Forelimb muscle (tissue), 1 donor: ENCODE measurements at regions not wholly inside any gene's neighbourhood (a gene's known extent, or its start where the extent isn't known, plus 50 kb on each side); places are given as distances from the start of the nearest gene placed in this dataset.
A peak's percentile ranks its signal among the peaks of the same experiment; 100 is the strongest.

Source experiments
- DNase-seq: peaks from one replicate; pipeline ENCODE4 v3.0.0-alpha.2; 2013; ENCODE audit warnings: low read depth

- DNase-seq: no peak
These were observed 603.8 kb upstream of the PSMD7 start for GRCh38 chr16:73692861-73693260.

DNA sequence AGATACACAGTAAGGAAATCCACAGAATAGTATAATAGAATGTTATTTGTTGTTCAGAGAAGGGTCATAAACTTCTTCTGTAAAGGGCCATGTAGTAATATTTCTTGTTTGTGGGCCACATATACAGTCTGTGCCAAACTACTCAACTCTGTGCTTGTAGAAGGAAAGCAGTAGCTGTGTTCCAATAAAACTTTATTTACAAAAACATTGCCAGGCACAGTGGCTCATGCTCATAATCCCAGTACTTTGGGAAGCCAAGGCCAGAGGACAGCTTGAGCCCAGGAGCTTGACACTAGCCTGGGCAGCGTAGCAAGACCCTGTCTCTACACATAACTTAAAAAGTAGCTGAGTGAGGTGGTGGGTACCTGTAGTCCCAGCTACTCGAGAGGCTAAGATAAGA, 612.8 kb upstream of the PSMD7 start:
- no peak for DNase-seq

DNA sequence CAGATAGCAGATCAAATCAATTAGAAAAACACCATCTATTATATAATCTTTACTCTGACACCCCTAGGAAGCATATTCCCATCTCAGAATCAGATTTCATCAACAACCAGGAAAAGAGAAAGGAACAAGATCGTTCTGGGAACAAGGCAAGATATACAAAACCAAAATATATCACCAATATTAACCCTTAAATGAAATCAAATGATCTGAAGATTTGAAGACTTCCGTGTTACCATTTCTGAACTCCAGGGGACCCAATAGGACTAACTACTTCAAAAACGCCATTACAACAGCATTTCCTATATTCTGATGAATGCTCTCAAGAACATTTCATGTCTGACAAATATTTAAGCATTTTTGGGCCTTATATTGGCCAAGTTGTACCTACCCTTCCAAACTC, 624.2 kb upstream of the ZFHX3 start:
- DNase-seq: no peak

DNA sequence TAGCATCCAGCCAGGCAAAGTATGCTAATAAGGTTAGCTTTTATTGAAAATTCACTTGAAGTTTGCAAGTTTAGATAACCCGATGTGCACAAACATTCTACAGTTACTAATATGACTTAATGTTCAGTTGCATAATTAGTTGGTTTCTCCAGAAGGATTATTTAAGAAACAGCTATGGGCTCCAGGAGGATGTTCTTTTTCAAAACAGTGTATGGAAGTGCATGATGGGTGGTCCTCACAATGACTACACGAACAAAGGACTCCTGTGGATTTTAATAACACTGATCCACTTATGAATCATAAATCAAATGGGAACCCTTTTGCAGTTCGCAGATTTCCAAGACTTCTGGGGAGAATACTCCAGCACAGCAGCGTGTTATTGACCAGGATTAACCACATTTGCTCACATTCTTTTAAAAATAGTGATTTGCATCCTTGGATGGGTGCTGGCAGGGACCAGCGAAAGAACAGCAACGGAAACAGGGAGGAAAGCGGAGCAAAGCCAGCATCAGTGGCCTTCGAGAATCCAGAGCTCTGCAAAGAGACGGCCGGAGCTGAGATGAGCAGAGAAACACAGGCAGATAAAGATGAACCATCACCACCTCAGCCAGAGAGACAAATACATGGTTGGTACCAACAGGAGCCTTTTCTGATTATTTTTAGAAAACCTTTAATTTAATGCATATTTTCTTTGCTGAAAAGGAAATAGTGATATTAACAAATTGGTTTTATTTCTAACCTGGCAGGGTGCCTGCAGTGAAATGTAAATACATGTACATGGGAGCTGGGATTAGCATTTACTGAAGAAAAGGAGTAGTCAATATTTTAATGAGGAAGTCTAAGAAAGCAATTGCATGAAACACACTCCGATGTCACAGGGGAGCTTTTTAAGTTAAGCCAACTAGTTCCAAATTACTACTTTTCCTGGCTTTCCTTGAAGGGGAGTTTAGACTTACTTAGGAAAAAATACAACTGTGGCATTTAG, 623.2 kb upstream of the ZFHX3 start:
- no peak for DNase-seq

DNA sequence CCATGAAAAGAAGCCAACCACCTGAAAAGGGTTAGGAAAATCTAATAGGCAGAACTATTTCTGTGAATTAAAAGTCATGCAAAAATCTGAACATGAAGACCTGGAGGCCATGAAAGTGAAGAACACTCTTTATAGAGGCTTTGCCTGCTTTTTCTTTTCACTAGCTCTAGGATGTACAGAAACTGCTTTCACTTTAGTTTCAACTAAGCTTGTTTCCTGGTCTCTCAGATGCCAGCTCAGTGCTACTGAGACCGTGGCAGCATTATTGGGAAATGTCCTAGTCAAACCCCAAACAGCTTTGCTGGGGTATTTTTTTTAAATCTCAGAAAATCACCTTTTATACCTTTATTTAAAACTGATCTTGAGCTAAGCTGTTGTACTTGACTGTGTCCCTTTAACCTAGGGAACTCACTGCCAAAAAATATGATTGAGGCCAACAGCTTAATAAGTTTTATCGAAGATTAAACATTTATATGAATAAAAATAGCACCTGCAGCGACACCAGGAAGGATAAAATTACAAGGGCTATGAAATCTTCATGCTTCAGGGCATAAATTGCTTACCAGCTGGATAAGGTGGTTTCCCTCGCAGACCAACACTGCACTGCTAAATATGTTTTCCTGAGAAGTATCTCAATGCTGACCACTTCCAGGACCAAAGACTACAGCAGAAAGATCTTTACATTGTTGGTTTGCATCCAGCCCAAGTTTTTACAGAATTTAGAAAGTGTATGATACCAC, 621.8 kb upstream of the ZFHX3 start:
- DNase-seq: no peak

DNA sequence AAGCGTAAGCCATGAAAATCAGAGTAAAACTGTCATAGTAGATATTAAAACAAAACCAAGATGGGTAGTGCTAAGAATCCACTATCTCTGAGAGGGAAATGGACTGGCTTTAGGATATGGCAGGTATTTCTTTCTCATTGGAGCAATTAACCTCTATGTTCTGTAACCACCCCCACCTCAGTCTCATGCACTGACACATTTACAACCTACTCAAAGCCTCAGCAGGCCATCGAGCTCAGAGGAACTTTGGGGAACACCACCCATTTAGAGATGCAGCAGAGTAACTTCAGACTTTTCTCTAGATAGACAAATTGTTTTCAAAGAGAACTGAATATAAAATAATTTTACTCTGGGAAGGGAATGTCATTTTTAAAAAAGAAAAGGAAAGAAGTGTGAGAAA, 615.8 kb upstream of the ZFHX3 start:
- DNase-seq: no peak

DNA sequence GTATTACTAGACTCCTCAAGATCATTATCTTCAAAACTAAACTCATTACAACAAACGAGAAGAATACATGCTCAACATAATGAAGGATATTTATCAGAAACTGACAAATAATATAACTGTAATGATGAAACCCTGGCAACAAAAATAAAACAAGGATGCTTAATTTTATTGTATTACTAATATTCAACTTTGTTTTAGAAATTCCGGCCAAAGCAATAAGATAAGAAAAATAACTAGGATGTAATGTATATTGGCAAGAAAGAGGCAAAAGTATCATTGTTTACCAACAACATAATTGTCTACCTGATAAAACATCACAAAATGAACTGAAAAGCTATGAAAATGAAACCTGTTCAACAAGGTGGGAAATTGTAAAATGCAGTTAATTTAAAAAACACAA, 588.3 kb upstream of the ZFHX3 start:
- DNase-seq: no peak

- DNase-seq: no peak
These were observed 581.1 kb upstream of the ZFHX3 start for GRCh38 chr16:73629011-73629410.

DNA sequence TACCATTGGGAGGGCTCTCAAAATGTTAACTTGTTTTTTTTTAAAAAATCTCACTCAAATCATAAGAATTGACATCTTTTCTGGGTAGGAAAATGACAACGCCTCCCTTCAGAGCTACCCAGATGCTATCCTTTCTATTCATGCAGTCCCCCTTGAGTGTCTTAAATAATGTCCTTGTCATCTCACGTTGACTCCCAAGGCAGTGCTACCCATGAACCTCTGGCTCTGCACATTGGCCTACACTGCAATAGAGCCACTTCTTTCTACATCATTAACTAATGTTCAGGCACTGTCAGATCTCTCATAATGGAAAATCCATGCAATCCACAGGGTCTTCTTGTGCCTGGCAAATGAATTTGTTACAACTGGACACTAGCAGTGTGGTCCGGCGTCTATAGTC, 569.8 kb upstream of the ZFHX3 start:
- no peak for DNase-seq

DNA sequence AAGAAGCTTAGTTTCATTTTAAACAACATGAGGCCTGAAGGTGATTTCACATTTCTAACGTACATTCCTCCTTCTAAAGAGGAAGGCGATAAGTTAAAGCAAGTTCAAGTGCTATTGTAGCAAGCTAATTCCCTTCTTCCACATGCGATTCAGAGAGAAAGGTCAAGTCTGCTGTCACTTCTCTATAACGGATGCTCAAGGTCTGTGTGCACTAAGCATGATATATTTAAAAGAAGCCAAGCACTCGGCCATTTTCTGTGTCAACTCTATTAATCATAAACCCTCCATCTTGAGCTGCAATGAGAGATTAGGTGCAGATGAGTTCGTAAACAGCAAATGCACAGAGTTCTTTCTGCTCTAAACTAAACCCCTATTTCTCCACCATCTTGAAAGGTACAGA, 568.8 kb upstream of the ZFHX3 start:
- DNase-seq: no peak

DNA sequence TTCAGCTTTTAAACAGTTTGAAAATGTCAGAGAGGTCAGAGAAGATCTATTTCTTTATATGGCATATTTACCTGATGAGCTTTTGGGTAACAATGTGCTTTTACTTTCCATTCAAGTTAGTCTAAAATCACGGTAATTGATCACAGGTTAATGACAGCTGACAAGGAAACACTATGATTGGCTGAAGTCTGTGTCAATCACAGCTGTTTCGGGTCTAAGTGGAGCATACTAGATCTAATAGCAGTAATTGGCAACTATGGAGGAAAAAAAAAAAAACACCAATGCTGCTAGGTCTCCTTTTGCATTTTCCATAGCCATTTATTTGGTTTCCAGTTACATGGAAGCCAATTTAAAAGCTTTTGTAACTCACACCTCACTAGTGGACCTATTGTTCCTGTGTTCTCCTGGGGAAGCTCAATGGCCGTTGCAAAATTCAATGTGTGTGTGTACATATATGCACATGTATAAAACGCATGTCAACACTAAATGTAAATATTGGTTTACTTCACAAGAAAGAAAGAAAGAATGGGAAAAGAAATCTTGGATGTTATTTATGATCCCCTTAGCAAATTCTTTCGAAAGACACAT, 568.3 kb upstream of the ZFHX3 start:
- DNase-seq: no peak

DNA sequence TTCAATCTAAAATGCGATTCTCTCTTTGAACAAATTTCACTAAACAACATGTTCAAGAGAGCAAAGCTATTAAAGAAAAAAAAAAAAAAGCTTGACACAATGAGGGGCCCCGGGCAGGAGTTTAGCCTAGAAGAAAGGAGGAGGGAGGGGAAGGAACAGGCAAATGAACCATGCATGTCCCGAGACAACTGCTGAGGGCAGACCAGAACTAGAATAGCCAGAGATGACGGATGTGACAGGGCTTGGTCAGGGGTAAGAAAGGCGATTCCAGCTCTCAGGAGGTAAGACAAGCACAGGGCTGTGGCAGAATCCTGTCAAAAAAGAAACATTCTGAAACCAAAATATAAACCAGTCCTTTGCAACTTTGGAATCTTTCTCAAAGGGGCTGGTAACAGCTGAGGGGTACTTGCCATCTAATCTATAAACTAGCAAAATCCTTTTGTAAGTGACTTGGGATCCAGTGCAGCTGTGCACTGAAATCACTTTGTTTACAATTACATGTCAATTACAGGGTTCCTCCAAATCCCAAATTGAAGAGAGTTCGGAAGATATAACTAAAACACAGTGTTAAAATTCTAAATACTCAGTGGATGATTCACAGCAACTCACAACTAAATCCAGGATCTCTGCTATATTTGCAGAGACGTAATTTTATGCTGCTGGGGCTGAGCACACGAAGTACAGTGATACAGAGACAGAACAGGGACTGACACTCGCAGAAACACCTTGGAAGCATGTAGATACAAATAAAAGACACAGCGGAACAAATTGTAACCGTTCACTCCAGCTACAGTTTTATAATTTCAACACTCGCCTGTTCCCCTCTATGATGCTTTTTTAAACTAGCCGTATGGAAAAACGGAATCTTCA, 567.4 kb upstream of the ZFHX3 start:
- DNase-seq: no peak

DNA sequence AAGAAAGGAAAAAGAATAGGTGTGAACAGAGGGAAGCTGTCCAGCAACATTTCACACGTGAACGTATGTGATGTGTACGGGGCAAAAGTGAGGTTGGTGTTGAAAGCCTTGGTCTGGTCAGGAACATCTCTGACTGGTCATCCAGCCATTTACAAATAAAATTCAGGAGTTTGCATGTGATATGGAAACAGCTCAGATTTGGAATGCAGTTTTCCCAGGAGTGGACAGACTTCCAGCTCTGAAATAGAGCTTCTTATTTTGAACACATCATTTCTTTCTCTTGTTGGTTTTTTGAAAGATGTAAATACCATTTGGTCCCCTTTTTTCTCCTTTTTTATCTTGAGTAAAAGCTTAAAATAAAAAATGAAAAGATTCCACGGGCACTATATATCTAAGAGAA, 566.2 kb upstream of the ZFHX3 start:
- peak; percentile 39 for DNase-seq

- DNase-seq: no peak
These were observed 562.8 kb upstream of the ZFHX3 start for GRCh38 chr16:73610605-73611156.

DNA sequence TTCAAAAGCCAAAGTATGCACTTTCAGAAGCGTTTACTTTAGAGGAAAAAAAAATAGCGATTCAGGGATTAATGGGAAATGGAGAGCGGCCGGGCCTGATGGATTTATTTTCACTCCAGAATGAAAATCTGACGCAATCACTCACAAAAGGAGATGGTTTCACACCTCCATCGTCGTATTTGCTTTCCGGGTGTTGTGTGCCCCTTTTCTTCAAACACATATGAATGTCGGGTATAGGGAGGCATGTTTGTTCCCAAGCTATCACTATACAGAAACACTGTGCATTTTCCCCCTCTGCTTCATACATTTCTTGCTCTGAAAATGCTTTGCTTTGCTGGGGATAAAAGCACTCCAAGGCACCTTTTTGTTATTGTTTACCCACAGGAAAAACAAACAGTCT, 562.2 kb upstream of the ZFHX3 start:
- DNase-seq: no peak

DNA sequence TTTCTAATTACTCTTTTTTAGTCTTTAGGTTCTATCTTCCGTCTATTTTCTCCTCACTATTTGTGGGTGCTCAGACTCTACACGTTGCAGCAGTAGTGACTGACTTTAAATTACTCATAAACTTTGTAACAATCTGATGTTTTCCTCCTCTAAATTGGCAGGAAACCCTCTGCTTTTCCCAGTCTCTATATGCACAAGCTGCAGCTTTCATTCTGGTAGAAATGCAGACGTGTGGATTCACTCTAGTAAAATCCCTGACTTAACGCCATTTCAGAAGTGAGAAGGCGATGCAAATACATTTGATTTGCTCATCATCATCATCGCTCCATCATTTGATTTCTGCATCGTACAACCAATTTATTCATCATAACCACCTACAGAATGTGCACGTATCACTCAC, 561.0 kb upstream of the ZFHX3 start:
- no peak for DNase-seq

- DNase-seq: no peak
These were observed 557.4 kb upstream of the ZFHX3 start for GRCh38 chr16:73605309-73605708.

GRCh38 chr16:73601911-73602310, 554.0 kb upstream of the ZFHX3 start:
- DNase-seq: no peak

DNA sequence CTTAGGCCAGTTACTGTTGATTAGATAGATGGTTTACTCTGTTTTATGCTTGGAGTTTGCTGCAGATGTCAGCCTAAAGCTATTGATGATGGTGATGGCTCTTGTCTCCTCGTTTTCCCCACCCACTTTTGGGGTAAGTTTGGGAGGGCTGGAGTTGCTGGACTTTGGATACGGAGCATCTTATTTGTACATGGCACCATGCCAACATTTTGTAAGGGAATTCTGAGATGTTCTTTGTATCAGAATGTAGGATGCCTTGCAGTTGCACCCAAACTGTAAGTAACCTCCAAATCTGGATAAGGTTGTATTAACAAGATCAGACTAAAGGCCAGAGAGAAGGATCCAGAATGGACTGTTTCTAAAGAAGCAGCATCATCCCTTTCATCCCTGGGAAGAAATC, 551.9 kb upstream of the ZFHX3 start:
- no peak for DNase-seq

DNA sequence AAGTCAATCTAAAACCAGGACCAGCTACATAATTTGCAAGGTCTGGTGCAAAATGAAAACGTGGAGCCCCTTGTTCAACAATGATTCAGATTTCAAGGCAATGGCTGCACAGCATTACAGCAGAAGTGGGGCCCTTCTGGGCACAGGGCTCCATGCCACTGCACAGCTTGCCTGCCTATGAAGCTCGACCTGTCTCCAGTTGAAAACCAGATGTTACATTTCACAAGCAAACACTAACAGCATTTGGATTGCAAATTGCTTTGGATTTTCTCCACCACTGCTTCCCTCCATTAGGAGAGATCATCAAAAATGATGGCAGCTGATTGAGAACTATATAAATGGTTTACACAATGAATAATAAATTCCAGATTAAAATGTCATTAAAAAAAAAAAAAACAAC, 551.4 kb upstream of the ZFHX3 start:
- DNase-seq: no peak

DNA sequence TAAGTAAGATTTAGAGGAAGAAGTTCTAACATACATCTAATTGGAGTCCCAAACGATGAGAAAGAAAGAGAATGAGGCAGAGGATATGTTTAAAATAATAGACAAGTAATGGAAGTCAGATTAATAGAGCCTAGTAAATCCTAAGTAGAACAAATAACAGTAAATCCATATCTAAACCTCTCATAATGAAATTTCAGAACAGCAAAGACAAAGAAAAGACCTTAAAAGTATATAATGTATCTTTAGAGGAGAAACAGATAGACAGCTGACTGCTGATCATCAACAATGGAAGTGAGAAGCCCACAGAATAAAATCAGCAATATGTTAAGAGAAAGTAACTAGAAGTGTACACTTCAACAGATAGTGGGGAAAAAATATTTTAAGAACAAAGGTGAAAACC, 536.2 kb upstream of the ZFHX3 start:
- DNase-seq: no peak
